Panc1 (cell line): ENCODE measurements at regions not wholly inside any gene's neighbourhood (a gene's known extent, or its start where the extent isn't known, plus 50 kb on each side); places are given as distances from the start of the nearest gene placed in this dataset.

Experiments
- ATAC-seq: fragments of 200-7000 bp; cut with Tn5 transposase; 2 replicates; pipeline ENCODE4 v1.9.1; 2020; ENCODE audit warnings: mild to moderate bottlenecking, moderate library complexity
- BruUV-seq: library from RNA; stranded (reverse); fragments of 400-500 nt; replicated peaks from 2 replicates; lab custom pipeline; 2021; lab: Mats Ljungman, UMichigan
- CTCF ChIA-PET: fragments of 300-600 bp; sonication (Branson Sonifier 250); formaldehyde crosslinking; loops from one replicate; lab custom pipeline; 2022; ENCODE audit warnings: antibody characterized with exemption; lab: Charles Lee
- POLR2A ChIA-PET: fragments of 300-600 bp; sonication (Branson Sonifier 250); formaldehyde crosslinking; loops from one replicate; lab custom pipeline; 2022; ENCODE audit warnings: antibody characterized with exemption; lab: Charles Lee
- DNase-seq: peaks from one replicate; pipeline ENCODE4 v3.0.0-alpha.2; 2010; ENCODE audit warnings: low read depth, low spot score
- H3K27ac ChIP-seq: 2 replicates; pipeline ENCODE4 v1.5.1; 2011; ENCODE audit warnings: mild to moderate bottlenecking, low read length, inconsistent platforms
- H3K27me3 ChIP-seq: fragments of 200-500 bp; sonication (Bioruptor generic); 2 replicates; pipeline ENCODE4 v1.6.0; 2014; ENCODE audit warnings: low read length, inconsistent platforms; ENCODE audit not compliant: control insufficient read depth, insufficient read depth
- H3K36me3 ChIP-seq: fragments of 200-500 bp; sonication (Bioruptor generic); 2 replicates; pipeline ENCODE4 v1.5.1; 2014; ENCODE audit warnings: inconsistent platforms, mild to moderate bottlenecking, low read length, moderate library complexity; ENCODE audit not compliant: control insufficient read depth, insufficient read depth
- H3K4me1 ChIP-seq: 2 replicates; pipeline ENCODE4 v1.5.1; 2011; ENCODE audit warnings: inconsistent platforms, mild to moderate bottlenecking, low read length, moderate library complexity; ENCODE audit not compliant: control insufficient read depth, insufficient read depth
- H3K4me3 ChIP-seq, 2 experiments: 2 replicates each; pipeline ENCODE4 v1.5.1; 2011 to 2012; ENCODE audit warnings: low read depth in 2 of 2, low read length in 2 of 2, mild to moderate bottlenecking in 2 of 2, inconsistent platforms in 1 of 2, moderate library complexity in 1 of 2
- H3K9me3 ChIP-seq: fragments of 200-500 bp; sonication (Bioruptor generic); 2 replicates; pipeline ENCODE4 v1.5.1; 2014; ENCODE audit warnings: low read depth, mild to moderate bottlenecking, inconsistent platforms, low read length, moderate library complexity; ENCODE audit not compliant: control insufficient read depth, insufficient read depth
- CTCF ChIP-seq: fragments of 450-650 bp; IDR thresholded peaks from 2 replicates; pipeline ENCODE4 v1.5.1; 2017; ENCODE audit warnings: mild to moderate bottlenecking
- POLR2AphosphoS5 ChIP-seq: IDR thresholded peaks from 2 replicates; pipeline ENCODE4 v1.6.1; 2012; ENCODE audit warnings: mild to moderate bottlenecking, low read depth, low read length, moderate library complexity
- REST ChIP-seq, 2 experiments: IDR thresholded peaks; 2 replicates each; pipeline ENCODE4 v1.6.1; 2011 to 2012; ENCODE audit warnings: low read depth in 2 of 2, control low read depth in 1 of 2, low read length in 1 of 2, mild to moderate bottlenecking in 1 of 2, moderate library complexity in 1 of 2; ENCODE audit not compliant: insufficient read depth in 1 of 2
- SIN3A ChIP-seq: IDR thresholded peaks from 2 replicates; pipeline ENCODE4 v1.6.1; 2012; ENCODE audit warnings: low read depth, mild to moderate bottlenecking, low read length, moderate library complexity, borderline replicate concordance; ENCODE audit not compliant: insufficient read depth
- TCF7L2 ChIP-seq: IDR thresholded peaks from 2 replicates; pipeline ENCODE4 v1.6.1; 2011; ENCODE audit warnings: mild to moderate bottlenecking, low read depth, low read length, inconsistent platforms
- in situ Hi-C: cut with HindIII; loops from 2 replicates; pipeline ENCODE4 v1.10.0; 2016; ENCODE audit warnings: low sequenced_read_pairs, low pct_unique_long_range_greater_than_20kb
- intact Hi-C: fragments of 100-400 bp; cut with micrococcal nuclease; formaldehyde crosslinking; loops from one replicate; pipeline ENCODE4 v1.10.0; 2022; ENCODE audit not compliant: unreplicated experiment

GRCh38 chr10:55495555-55495954 is 694.5 kb upstream of the PCDH15 start:
- no peak overlapping the region for H3K4me3 ChIP-seq
- ChIA-PET CTCF (no interaction called here), POLR2A (no interaction called here)
- no peak overlapping the region for H3K27ac ChIP-seq
- no peaks in the 10 kb centered on the region for H3K4me1 ChIP-seq
- H3K27me3 ChIP-seq: no peaks in the 10 kb centered on the region
- no TSS peak for BruUV-seq
- ATAC-seq (no peak), DNase-seq (no peak)
- in situ Hi-C loops (no loop called here), intact Hi-C loops (no loop called here)
- TF ChIP-seq SIN3A (no peak), POLR2AphosphoS5 (no peak), TCF7L2 (no peak), CTCF (no peak), REST (IDR thresholded peaks at IDR 0.05; ENCODE audit: insufficient read depth in 1 of 2, low read depth in 2 of 2, low read length in 1 of 2) (no peak)
- no peaks in the 10 kb centered on the region for H3K36me3 ChIP-seq
- peaks cover 20% of the 10 kb centered on the region; the same call in 1 of the 2 replicates for H3K9me3 ChIP-seq

- H3K27ac ChIP-seq: no peak overlapping the region
- no peaks in the 10 kb centered on the region for H3K36me3 ChIP-seq
- no peaks in the 10 kb centered on the region for H3K4me1 ChIP-seq
- no TSS peak for BruUV-seq
- POLR2A ChIA-PET: no interaction called here
- intact Hi-C loops (no loop called here), in situ Hi-C loops (no loop called here)
- CTCF ChIA-PET: no interaction called here
- H3K9me3 ChIP-seq: peaks cover 17% of the 10 kb centered on the region; the same call in 1 of the 2 replicates
- DNase-seq (no peak), ATAC-seq (no peak)
- H3K27me3 ChIP-seq: no peaks in the 10 kb centered on the region
- no peak overlapping the region for H3K4me3 ChIP-seq
- TF ChIP-seq TCF7L2 (no peak), POLR2AphosphoS5 (no peak), REST (IDR thresholded peaks at IDR 0.05; ENCODE audit: insufficient read depth in 1 of 2, low read depth in 2 of 2, low read length in 1 of 2) (no peak), CTCF (no peak), SIN3A (no peak)
These were observed 690.7 kb upstream of the PCDH15 start for GRCh38 chr10:55491712-55492111.
